ENCODE measurements at regions not wholly inside any gene's neighbourhood (a gene's known extent, or its start where the extent isn't known, plus 50 kb on each side); places are given as distances from the start of the nearest gene placed in this dataset.

DNA sequence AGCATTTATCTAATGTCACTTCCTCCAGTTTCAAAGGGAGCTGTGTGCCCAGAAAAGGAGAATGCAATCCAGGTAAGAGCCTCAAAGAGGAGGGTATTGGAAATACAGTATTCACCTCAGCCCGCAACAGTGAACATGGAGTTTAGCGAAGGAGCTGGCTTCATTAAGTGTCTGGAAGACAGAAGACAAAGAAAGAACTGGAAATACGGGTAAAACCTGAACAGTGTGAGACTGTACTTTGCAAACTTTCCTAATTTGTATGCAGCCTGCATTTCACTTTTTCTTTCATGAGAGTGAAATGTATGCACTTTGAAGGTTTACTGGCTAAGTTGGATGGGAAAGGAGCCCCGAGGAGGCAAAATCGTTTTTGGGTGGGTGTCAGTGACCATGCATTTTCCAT lies 478.4 kb downstream of the HS3ST3B1 start:
- Histone ChIP-seq H3K9me2 (ENCODE audit: insufficient read depth) (no peaks in the 10 kb centered on the region), H4K20me1 (ENCODE audit: insufficient read depth) (no peaks in the 10 kb centered on the region), H3K36me3 (ENCODE audit: control insufficient read depth in 1 of 2, insufficient read depth in 2 of 2, low read length in 2 of 2) (no peaks in the 10 kb centered on the region), H3K79me2 (ENCODE audit: insufficient read depth, low read length) (no peaks in the 10 kb centered on the region), H3K27me3 (ENCODE audit: insufficient read depth, low read length) (no peaks in the 10 kb centered on the region), H3K4me1 (ENCODE audit: control insufficient read depth in 1 of 2, insufficient read depth in 2 of 2, low read length in 2 of 2) (no peaks in the 10 kb centered on the region), H3K4me3 (replicated peaks in 1 of 2; ENCODE audit: low read depth in 1 of 2, low read length in 2 of 2) (no peak overlapping the region), H3K4me2 (ENCODE audit: low read length) (no peak overlapping the region), H3K27ac (ENCODE audit: low read depth, low read length) (no peak overlapping the region), H3K9ac (ENCODE audit: low read length) (no peak overlapping the region), H3K9me3 (ENCODE audit: control insufficient read depth in 1 of 2, insufficient read depth in 1 of 2, low read depth in 1 of 2, low read length in 2 of 2) (peaks cover 0 to 3% of the 10 kb centered on the region in 2 experiments; a peak in 1 of 4 replicates), H2AFZ (ENCODE audit: low read depth, low read length, poor library complexity, severe bottlenecking) (no peak overlapping the region)
- TF ChIP-seq CBX3 (IDR thresholded peaks at IDR 0.05; ENCODE audit: low read depth) = no peak
- BruUV-seq (replicated peaks) = no TSS peak
- intact Hi-C loops (cut with micrococcal nuclease) = no loop called here
- no peak for DNase-seq (ENCODE audit: low read depth, low spot score)
- RAD21 ChIA-PET (ENCODE audit: low non-redundant PET in 1 of 2, low total read pairs in 2 of 2, uncharacterized antibody in 2 of 2, unreplicated experiment in 2 of 2) = no interaction called here
- ATAC-seq = no peak
- POLR2A ChIA-PET = no interaction called here
- CTCF ChIA-PET = no interaction called here

DNA sequence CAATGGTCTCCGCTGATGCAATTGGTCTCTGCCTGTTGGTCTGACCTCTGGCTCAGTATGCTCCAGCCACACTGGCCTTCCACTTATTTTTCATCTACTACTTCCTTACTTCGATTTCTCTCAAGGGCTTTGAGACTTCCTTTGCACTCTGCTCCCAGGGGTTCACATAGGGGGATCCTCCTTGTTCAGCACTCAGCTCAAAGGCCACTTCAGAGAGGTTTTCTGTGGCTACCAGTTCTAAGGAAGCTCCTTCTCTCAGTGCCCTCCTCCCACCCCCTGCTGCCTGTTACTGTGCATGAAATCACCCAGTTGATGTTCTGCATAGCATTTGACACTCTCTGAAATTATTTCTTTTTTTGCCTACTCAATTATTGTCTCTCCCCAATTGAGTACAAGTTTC lies 476.4 kb downstream of the HS3ST3B1 start:
- no peaks in the 10 kb centered on the region for H3K27me3 ChIP-seq (ENCODE audit: insufficient read depth, low read length)
- no peak for ATAC-seq
- POLR2A ChIA-PET = no interaction called here

More for the DNA sequence above, 476.4 kb downstream of the HS3ST3B1 start:
- no peaks in the 10 kb centered on the region for H3K36me3 ChIP-seq (ENCODE audit: control insufficient read depth in 1 of 2, insufficient read depth in 2 of 2, low read length in 2 of 2)
- CTCF ChIA-PET = no interaction called here
- H3K4me3 ChIP-seq (replicated peaks in 1 of 2; ENCODE audit: low read depth in 1 of 2, low read length in 2 of 2) = no peak overlapping the region
- no peak overlapping the region for H2AFZ ChIP-seq (ENCODE audit: low read depth, low read length, poor library complexity, severe bottlenecking)
- BruUV-seq (replicated peaks) = no TSS peak
- no peak overlapping the region for H3K4me2 ChIP-seq (ENCODE audit: low read length)
- H3K9me2 ChIP-seq (ENCODE audit: insufficient read depth) = no peaks in the 10 kb centered on the region
- H3K9me3 ChIP-seq (ENCODE audit: control insufficient read depth in 1 of 2, insufficient read depth in 1 of 2, low read depth in 1 of 2, low read length in 2 of 2) = peaks cover 0 to 5% of the 10 kb centered on the region in 2 experiments; a peak in 1 of 4 replicates
- RAD21 ChIA-PET (ENCODE audit: low non-redundant PET in 1 of 2, low total read pairs in 2 of 2, uncharacterized antibody in 2 of 2, unreplicated experiment in 2 of 2) = no interaction called here
- no peaks in the 10 kb centered on the region for H4K20me1 ChIP-seq (ENCODE audit: insufficient read depth)
- no peak for TF ChIP-seq SRF (IDR thresholded peaks at IDR 0.05; ENCODE audit: low read depth)
- TF ChIP-seq YY1 (IDR thresholded peaks at IDR 0.05; ENCODE audit: extremely low read depth, insufficient replicate concordance, low read depth, low read length) = no peak
- TF ChIP-seq RAD21 (IDR thresholded peaks at IDR 0.05; ENCODE audit: low read depth) = no peak
- no peak for TF ChIP-seq JUND (IDR thresholded peaks at IDR 0.05)
- TF ChIP-seq CEBPB (IDR thresholded peaks at IDR 0.05; ENCODE audit: low read depth) = no peak
- TF ChIP-seq ELF1 (IDR thresholded peaks at IDR 0.05; ENCODE audit: borderline replicate concordance, low read depth) = no peak
- TF ChIP-seq FOSL1 (IDR thresholded peaks at IDR 0.05; ENCODE audit: low read depth) = no peak
- TF ChIP-seq MAX (IDR thresholded peaks at IDR 0.05) = no peak
- no peak for TF ChIP-seq POLR2AphosphoS5 (IDR thresholded peaks at IDR 0.05; ENCODE audit: low read depth, low read length)
- TF ChIP-seq CBX3 (IDR thresholded peaks at IDR 0.05; ENCODE audit: low read depth) = no peak
- TF ChIP-seq ATF3 (IDR thresholded peaks at IDR 0.05) = no peak
- no peak for TF ChIP-seq ZFX (IDR thresholded peaks at IDR 0.05)
- TF ChIP-seq, protein P1, sequence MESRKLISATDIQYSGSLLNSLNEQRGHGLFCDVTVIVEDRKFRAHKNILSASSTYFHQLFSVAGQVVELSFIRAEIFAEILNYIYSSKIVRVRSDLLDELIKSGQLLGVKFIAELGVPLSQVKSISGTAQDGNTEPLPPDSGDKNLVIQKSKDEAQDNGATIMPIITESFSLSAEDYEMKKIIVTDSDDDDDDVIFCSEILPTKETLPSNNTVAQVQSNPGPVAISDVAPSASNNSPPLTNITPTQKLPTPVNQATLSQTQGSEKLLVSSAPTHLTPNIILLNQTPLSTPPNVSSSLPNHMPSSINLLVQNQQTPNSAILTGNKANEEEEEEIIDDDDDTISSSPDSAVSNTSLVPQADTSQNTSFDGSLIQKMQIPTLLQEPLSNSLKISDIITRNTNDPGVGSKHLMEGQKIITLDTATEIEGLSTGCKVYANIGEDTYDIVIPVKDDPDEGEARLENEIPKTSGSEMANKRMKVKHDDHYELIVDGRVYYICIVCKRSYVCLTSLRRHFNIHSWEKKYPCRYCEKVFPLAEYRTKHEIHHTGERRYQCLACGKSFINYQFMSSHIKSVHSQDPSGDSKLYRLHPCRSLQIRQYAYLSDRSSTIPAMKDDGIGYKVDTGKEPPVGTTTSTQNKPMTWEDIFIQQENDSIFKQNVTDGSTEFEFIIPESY (IDR thresholded peaks at IDR 0.05; ENCODE audit: extremely low read depth, insufficient replicate concordance, low read length) = no peak
- no peak for TF ChIP-seq SP1 (IDR thresholded peaks at IDR 0.05; ENCODE audit: low read depth)
- no peak for TF ChIP-seq CTCF (IDR thresholded peaks at IDR 0.05 in 2 of 3, conservative IDR thresholded peaks at IDR 0.05 in 1 of 3; ENCODE audit: borderline replicate concordance in 1 of 3, insufficient read depth in 1 of 3, low read depth in 2 of 3, low read length in 2 of 3)
- no peak for TF ChIP-seq SIN3A (IDR thresholded peaks at IDR 0.05; ENCODE audit: low read depth)
- TF ChIP-seq POLR2A (IDR thresholded peaks at IDR 0.05; ENCODE audit: borderline replicate concordance, extremely low read depth, insufficient read depth, insufficient read length) = no peak
- DNase-seq (ENCODE audit: low read depth, low spot score) = no peak
- intact Hi-C loops (cut with micrococcal nuclease) = no loop called here
- H3K9ac ChIP-seq (ENCODE audit: low read length) = no peak overlapping the region
- no peaks in the 10 kb centered on the region for H3K4me1 ChIP-seq (ENCODE audit: control insufficient read depth in 1 of 2, insufficient read depth in 2 of 2, low read length in 2 of 2)
- no peak overlapping the region for H3K27ac ChIP-seq (ENCODE audit: low read depth, low read length)
- H3K79me2 ChIP-seq (ENCODE audit: insufficient read depth, low read length) = no peaks in the 10 kb centered on the region
